Thoracic aorta (tissue), 2 donors: ENCODE measurements at regions not wholly inside any gene's neighbourhood (a gene's known extent, or its start where the extent isn't known, plus 50 kb on each side); places are given as distances from the start of the nearest gene placed in this dataset.

Experiments
- ATAC-seq: fragments of 150-250 bp; one replicate; pipeline ENCODE4 v1.8.0; 2017; ENCODE audit warnings: low read depth; ENCODE audit not compliant: insufficient number of reproducible peaks, low FRiP score
- DNase-seq: peaks from one replicate; pipeline ENCODE4 v3.0.0-alpha.2; 2020; ENCODE audit warnings: low spot score
- H3K27ac ChIP-seq, 2 donors: fragments of 200-600 bp; sonication (generic); 1 replicate in 1 of 2; 2 replicates in 1 of 2; pipeline ENCODE4 v1.5.1; 2016; ENCODE audit warnings: mild to moderate bottlenecking in 2 of 2, moderate library complexity in 2 of 2
- H3K27me3 ChIP-seq: fragments of 200-600 bp; sonication (generic); replicated peaks from 2 replicates; pipeline ENCODE4 v1.6.0; 2016; ENCODE audit warnings: mild to moderate bottlenecking; ENCODE audit not compliant: insufficient read depth
- H3K36me3 ChIP-seq: fragments of 200-600 bp; sonication (generic); one replicate; pipeline ENCODE4 v1.5.1; 2016
- H3K4me1 ChIP-seq, 2 donors: fragments of 200-600 bp; sonication (generic); 1 replicate in 1 of 2; 2 replicates in 1 of 2; pipeline versions ENCODE4 v1.5.1 to v1.6.0; 2016; ENCODE audit warnings: low read depth in 2 of 2, mild to moderate bottlenecking in 1 of 2; ENCODE audit not compliant: control insufficient read depth in 1 of 2
- H3K4me3 ChIP-seq: fragments of 200-600 bp; sonication (generic); 2 replicates; pipeline ENCODE4 v1.5.1; 2016; ENCODE audit warnings: mild to moderate bottlenecking
- H3K9me3 ChIP-seq: fragments of 200-600 bp; sonication (generic); 2 replicates; pipeline ENCODE4 v1.5.1; 2016
- CTCF ChIP-seq: fragments of 200-600 bp; sonication (generic); IDR thresholded peaks from one replicate; pipeline ENCODE4 v1.5.1; 2019; ENCODE audit warnings: antibody characterized with exemption

DNA sequence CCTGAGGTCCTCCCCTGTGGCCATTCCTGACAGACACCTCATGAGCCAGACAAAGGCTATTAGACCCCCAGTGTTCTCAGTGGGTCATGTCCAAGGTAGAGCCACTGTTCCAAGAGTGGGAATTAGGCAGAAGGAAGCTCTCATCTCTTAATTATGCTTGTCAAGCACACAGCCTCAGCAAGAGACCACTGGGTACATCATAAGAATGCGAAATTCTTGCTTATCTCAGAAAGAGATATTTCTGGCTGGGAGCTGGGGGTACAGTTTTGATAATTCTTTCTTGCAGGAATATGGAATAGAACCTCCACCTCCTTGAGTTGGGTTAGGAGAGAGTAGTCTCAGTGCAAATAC is 1280.0 kb upstream of the CNTN5 start:
- Histone ChIP-seq H3K4me1 (peaks cover 0 to 4% of the 10 kb centered on the region in 2 donors), H3K27me3 (no peaks in the 10 kb centered on the region), H3K9me3 (no peaks in the 10 kb centered on the region), H3K4me3 (no peak overlapping the region), H3K27ac (no peak overlapping the region), H3K36me3 (no peaks in the 10 kb centered on the region)
- no peak for TF ChIP-seq CTCF
- DNase-seq (no peak), ATAC-seq (no peak)

DNA sequence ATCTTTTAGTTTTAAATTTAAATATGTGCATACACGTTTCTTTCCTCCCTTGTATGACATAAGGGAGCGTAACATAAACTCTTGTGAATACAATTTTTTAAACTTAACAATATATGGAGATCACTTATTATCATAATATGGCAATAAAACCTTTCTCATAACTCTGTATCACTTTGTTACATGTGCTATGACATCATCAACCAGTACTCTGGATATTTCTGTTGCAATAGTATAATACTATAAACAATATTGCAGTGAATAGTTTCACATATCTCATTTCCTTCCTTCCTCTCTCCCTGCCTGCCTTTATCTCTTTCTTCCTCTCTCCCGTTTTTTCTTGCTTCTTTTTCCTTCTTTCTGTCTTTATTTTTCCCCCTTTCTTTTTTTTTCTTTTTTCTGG is 1278.0 kb upstream of the CNTN5 start:
- H3K36me3 ChIP-seq, result no peaks in the 10 kb centered on the region
- DNase-seq, result no peak
- H3K9me3 ChIP-seq, result no peaks in the 10 kb centered on the region
- TF ChIP-seq CTCF, result no peak
- ATAC-seq, result no peak
- no peak overlapping the region for H3K27ac ChIP-seq
- no peak overlapping the region for H3K4me3 ChIP-seq
- H3K27me3 ChIP-seq, result no peaks in the 10 kb centered on the region
- H3K4me1 ChIP-seq, result peaks cover 0 to 4% of the 10 kb centered on the region in 2 donors

- Histone ChIP-seq H3K4me3 (no peak overlapping the region), H3K9me3 (no peaks in the 10 kb centered on the region), H3K27me3 (no peaks in the 10 kb centered on the region), H3K36me3 (no peaks in the 10 kb centered on the region), H3K4me1 (peaks cover 0 to 3% of the 10 kb centered on the region in 2 donors), H3K27ac (no peak overlapping the region)
- no peak for ATAC-seq
- DNase-seq, result no peak
- no peak for TF ChIP-seq CTCF
Measured at GRCh38 chr11:97743205-97743742, 1277.5 kb upstream of the CNTN5 start.

GRCh38 chr11:97745515-97746050 is 1275.2 kb upstream of the CNTN5 start:
- no peak for TF ChIP-seq CTCF
- DNase-seq (no peak), ATAC-seq (no peak)
- Histone ChIP-seq H3K27ac (no peak overlapping the region), H3K9me3 (no peaks in the 10 kb centered on the region), H3K36me3 (no peaks in the 10 kb centered on the region), H3K27me3 (no peaks in the 10 kb centered on the region), H3K4me3 (no peak overlapping the region), H3K4me1 (no peaks in the 10 kb centered on the region)

DNA sequence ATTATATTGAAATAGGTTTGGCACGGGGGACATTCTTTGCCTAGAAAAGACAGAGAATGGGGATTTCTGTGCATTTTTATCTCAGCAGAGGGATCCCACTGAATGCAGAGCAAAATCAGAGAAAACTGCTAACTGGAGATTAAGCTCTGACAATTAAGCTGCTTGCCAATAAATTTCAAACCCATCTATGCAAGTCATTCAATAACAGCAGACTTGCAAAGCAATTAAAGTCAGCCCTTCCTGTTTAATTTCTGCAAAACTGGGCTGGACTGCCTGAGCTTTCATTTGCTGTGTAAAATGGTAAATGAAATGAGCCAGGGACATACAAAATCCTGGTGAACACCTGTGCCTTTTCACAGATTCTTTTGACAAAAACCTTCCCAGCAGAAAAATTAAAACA is 1273.9 kb upstream of the CNTN5 start:
- Histone ChIP-seq H3K9me3 (no peaks in the 10 kb centered on the region), H3K27ac (no peak overlapping the region), H3K4me3 (no peak overlapping the region), H3K4me1 (no peaks in the 10 kb centered on the region), H3K36me3 (no peaks in the 10 kb centered on the region), H3K27me3 (no peaks in the 10 kb centered on the region)
- no peak for TF ChIP-seq CTCF
- no peak for ATAC-seq
- no peak for DNase-seq
